ENCODE measurements at regions not wholly inside any gene's neighbourhood (a gene's known extent, or its start where the extent isn't known, plus 50 kb on each side); places are given as distances from the start of the nearest gene placed in this dataset.

DNA sequence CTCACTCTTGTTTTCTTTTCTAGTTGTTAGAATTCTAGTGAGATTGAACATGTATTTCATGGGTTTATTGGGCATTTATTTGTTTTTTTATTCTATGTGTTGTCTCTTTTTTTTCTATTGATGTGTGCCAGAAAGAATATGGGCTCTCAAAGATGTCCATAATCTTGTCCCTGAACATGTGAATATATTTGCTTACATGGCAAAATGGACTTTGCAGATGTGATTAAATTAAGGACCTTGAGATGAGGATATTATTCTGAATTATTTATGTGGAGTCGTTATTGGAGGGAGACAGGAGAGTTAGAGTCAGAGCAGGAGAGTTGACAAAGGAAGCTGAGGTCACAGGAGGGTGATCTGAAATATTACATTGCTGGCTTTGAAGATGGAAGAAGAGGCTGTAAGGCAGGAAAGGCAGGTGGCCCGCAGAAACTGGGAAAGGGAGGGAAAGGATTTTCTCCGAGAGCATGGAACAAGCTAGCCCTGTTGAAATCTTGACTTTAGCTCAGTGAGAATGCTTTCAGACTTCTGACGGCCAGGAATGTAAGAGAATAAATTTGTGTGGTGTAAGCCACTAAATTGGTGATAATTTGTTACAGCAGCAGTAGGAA, 82.8 kb downstream of the NABP1 start:
- Histone ChIP-seq H3K4me1 (ENCODE audit: control insufficient read depth, insufficient read depth, low read length) (no peaks in the 10 kb centered on the region), H3K36me3 (ENCODE audit: control insufficient read depth, insufficient read depth, low read length) (no peaks in the 10 kb centered on the region), H3K9ac (ENCODE audit: extremely low read depth, low read length, poor library complexity, severe bottlenecking) (no peak overlapping the region), H3K9me3 (ENCODE audit: control insufficient read depth, low read length) (no peaks in the 10 kb centered on the region), H3K27ac (ENCODE audit: low read depth, low read length) (no peak overlapping the region), H3K27me3 (ENCODE audit: control insufficient read depth, insufficient read depth, low read length, poor library complexity, severe bottlenecking) (no peaks in the 10 kb centered on the region), H3K4me3 (ENCODE audit: low read length) (no peak overlapping the region)
- Mint-ChIP-seq H3K36me3 (ENCODE audit: low read depth) (no peaks in the 10 kb centered on the region), H3K27ac (no peak overlapping the region), H3K4me1 (peaks cover 2% of the 10 kb centered on the region), H3K27me3 (ENCODE audit: insufficient read depth) (no peaks in the 10 kb centered on the region), H3K4me3 (no peak overlapping the region), H3K9me3 (no peaks in the 10 kb centered on the region)
- no peak for DNase-seq
- TF ChIP-seq, protein P1, sequence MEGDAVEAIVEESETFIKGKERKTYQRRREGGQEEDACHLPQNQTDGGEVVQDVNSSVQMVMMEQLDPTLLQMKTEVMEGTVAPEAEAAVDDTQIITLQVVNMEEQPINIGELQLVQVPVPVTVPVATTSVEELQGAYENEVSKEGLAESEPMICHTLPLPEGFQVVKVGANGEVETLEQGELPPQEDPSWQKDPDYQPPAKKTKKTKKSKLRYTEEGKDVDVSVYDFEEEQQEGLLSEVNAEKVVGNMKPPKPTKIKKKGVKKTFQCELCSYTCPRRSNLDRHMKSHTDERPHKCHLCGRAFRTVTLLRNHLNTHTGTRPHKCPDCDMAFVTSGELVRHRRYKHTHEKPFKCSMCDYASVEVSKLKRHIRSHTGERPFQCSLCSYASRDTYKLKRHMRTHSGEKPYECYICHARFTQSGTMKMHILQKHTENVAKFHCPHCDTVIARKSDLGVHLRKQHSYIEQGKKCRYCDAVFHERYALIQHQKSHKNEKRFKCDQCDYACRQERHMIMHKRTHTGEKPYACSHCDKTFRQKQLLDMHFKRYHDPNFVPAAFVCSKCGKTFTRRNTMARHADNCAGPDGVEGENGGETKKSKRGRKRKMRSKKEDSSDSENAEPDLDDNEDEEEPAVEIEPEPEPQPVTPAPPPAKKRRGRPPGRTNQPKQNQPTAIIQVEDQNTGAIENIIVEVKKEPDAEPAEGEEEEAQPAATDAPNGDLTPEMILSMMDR (conservative IDR thresholded peaks at IDR 0.05): no peak
- WGBS, 2 experiments (ENCODE audit: insufficient coverage in 1 of 2, insufficient read length in 1 of 2): 82 to 87% methylated on average over 4 of the region's 4 CpGs

DNA sequence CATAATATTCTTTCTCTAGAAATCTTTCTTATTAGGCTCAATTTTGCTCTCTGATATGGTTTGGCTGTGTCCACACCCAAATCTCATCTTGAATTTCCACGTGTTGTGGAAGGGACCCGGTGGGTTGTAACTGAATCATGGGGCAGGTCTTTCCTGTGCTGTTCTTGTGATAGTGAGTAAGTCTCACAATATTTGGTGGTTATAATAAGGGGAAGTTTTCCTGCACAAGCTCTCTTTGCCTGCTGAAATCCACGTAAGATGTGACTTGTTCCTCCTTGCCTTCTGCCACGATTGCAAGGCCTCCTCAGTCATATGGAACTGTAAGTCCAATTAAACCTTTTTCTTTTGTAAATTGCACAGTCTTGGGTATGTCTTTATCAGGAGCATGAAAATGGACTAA, 73.8 kb downstream of the CAVIN2 start:
- Mint-ChIP-seq H3K36me3 (ENCODE audit: low read depth) (no peaks in the 10 kb centered on the region), H3K27ac (no peak overlapping the region), H3K4me3 (no peak overlapping the region), H3K9me3 (peaks cover 11% of the 10 kb centered on the region), H3K27me3 (ENCODE audit: insufficient read depth) (no peaks in the 10 kb centered on the region), H3K4me1 (no peaks in the 10 kb centered on the region)
- 85 to 92% methylated on average over 4 of the region's 4 CpGs for WGBS, 2 experiments (ENCODE audit: insufficient coverage in 1 of 2, insufficient read length in 1 of 2)
- Histone ChIP-seq H3K27me3 (ENCODE audit: control insufficient read depth, insufficient read depth, low read length, poor library complexity, severe bottlenecking) (no peaks in the 10 kb centered on the region), H3K4me3 (ENCODE audit: low read length) (no peak overlapping the region), H3K9ac (ENCODE audit: extremely low read depth, low read length, poor library complexity, severe bottlenecking) (no peak overlapping the region), H3K9me3 (ENCODE audit: control insufficient read depth, low read length) (no peaks in the 10 kb centered on the region), H3K4me1 (ENCODE audit: control insufficient read depth, insufficient read depth, low read length) (no peaks in the 10 kb centered on the region), H3K36me3 (ENCODE audit: control insufficient read depth, insufficient read depth, low read length) (no peaks in the 10 kb centered on the region), H3K27ac (ENCODE audit: low read depth, low read length) (no peak overlapping the region)
- TF ChIP-seq, protein P1 (conservative IDR thresholded peaks at IDR 0.05): no peak
- DNase-seq: no peak

DNA sequence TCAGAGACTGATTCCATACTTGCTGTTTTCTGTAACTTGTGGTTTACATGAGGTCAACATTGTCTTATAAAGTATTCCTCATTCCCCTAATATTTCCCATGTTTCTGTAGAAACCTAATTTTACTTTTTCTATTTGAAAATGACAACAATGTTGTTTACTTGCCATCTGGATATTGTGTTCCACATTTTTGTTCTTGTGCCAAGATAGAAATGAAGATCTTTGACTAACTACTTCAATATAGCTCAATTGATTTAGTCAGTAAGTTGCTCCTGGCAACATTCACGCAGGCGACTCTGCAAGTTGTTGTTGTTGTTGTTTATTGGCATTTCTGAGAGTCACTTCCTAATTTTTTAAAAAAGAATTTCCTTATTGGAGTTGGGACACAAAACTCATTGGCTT, 69.5 kb downstream of the CAVIN2 start:
- H3K27me3 ChIP-seq (ENCODE audit: control insufficient read depth, insufficient read depth, low read length, poor library complexity, severe bottlenecking): no peaks in the 10 kb centered on the region
- DNase-seq: no peak
- H3K9me3 ChIP-seq (ENCODE audit: control insufficient read depth, low read length): no peaks in the 10 kb centered on the region
- TF ChIP-seq, protein P1 (conservative IDR thresholded peaks at IDR 0.05): no peak
- no peaks in the 10 kb centered on the region for H3K4me1 ChIP-seq (ENCODE audit: control insufficient read depth, insufficient read depth, low read length)
- H3K9ac ChIP-seq (ENCODE audit: extremely low read depth, low read length, poor library complexity, severe bottlenecking): no peak overlapping the region
- Mint-ChIP-seq H3K36me3 (ENCODE audit: low read depth) (no peaks in the 10 kb centered on the region), H3K4me3 (no peak overlapping the region), H3K9me3 (peaks cover 6% of the 10 kb centered on the region), H3K4me1 (no peaks in the 10 kb centered on the region), H3K27me3 (ENCODE audit: insufficient read depth) (no peaks in the 10 kb centered on the region), H3K27ac (no peak overlapping the region)
- H3K4me3 ChIP-seq (ENCODE audit: low read length): no peak overlapping the region
- 97% methylated on average over 2 of the region's 2 CpGs; no CpG with 5 or more reads in 1 of the 2 experiments for WGBS, 2 experiments (ENCODE audit: insufficient coverage in 1 of 2, insufficient read length in 1 of 2)
- H3K27ac ChIP-seq (ENCODE audit: low read depth, low read length): no peak overlapping the region
- no peaks in the 10 kb centered on the region for H3K36me3 ChIP-seq (ENCODE audit: control insufficient read depth, insufficient read depth, low read length)

Measured in endodermal cell (in vitro differentiated cells).